RWPE2 (cell line): ENCODE measurements at regions not wholly inside any gene's neighbourhood (a gene's known extent, or its start where the extent isn't known, plus 50 kb on each side); places are given as distances from the start of the nearest gene placed in this dataset.

Source experiments
- ATAC-seq: fragments of 200-7000 bp; cut with Tn5 transposase; 3 replicates; pipeline ENCODE4 v1.9.1; 2021; ENCODE audit warnings: low read depth
- DNase-seq: peaks from one replicate; pipeline ENCODE4 v3.0.0-alpha.2; 2020; ENCODE audit warnings: low spot score
- H3K27ac ChIP-seq: fragments of 450-650 bp; 2 replicates; pipeline ENCODE4 v1.5.1; 2017; ENCODE audit warnings: mild to moderate bottlenecking; ENCODE audit not compliant: poor library complexity, severe bottlenecking
- H3K27me3 ChIP-seq: fragments of 250-450 bp; sonication (Bioruptor Pico); 2 replicates; pipeline ENCODE4 v1.5.1; 2021; ENCODE audit warnings: mild to moderate bottlenecking, moderate library complexity; ENCODE audit not compliant: insufficient read depth, poor library complexity, severe bottlenecking
- H3K36me3 ChIP-seq: fragments of 250-450 bp; sonication (Bioruptor Pico); 2 replicates; pipeline ENCODE4 v1.5.1; 2020; ENCODE audit warnings: low read depth, mild to moderate bottlenecking, moderate library complexity
- H3K4me1 ChIP-seq: fragments of 250-450 bp; sonication (Bioruptor Pico); 2 replicates; pipeline ENCODE4 v1.5.1; 2021; ENCODE audit warnings: mild to moderate bottlenecking, moderate library complexity; ENCODE audit not compliant: insufficient read depth, poor library complexity, severe bottlenecking
- H3K4me3 ChIP-seq: fragments of 250-450 bp; sonication (Bioruptor Pico); 2 replicates; pipeline ENCODE4 v1.5.1; 2021; ENCODE audit warnings: mild to moderate bottlenecking, moderate library complexity; ENCODE audit not compliant: severe bottlenecking
- H3K9me3 ChIP-seq: fragments of 250-450 bp; sonication (Bioruptor Pico); 2 replicates; pipeline ENCODE4 v1.5.1; 2021; ENCODE audit warnings: mild to moderate bottlenecking, moderate library complexity; ENCODE audit not compliant: severe bottlenecking
- CTCF ChIP-seq: fragments of 450-650 bp; IDR thresholded peaks from one replicate; pipeline ENCODE4 v1.5.1; 2017; ENCODE audit warnings: mild to moderate bottlenecking, moderate library complexity; ENCODE audit not compliant: poor library complexity, severe bottlenecking

- Histone ChIP-seq H3K27me3 (no peaks in the 10 kb centered on the region), H3K4me3 (no peak overlapping the region), H3K27ac (no peak overlapping the region), H3K9me3 (no peaks in the 10 kb centered on the region), H3K4me1 (peaks cover 13% of the 10 kb centered on the region), H3K36me3 (no peaks in the 10 kb centered on the region)
- DNase-seq = no peak
- no peak for TF ChIP-seq CTCF
- no peak for ATAC-seq
Observed at GRCh38 chr4:166311169-166311568, 438.1 kb downstream of the TLL1 start.

DNA sequence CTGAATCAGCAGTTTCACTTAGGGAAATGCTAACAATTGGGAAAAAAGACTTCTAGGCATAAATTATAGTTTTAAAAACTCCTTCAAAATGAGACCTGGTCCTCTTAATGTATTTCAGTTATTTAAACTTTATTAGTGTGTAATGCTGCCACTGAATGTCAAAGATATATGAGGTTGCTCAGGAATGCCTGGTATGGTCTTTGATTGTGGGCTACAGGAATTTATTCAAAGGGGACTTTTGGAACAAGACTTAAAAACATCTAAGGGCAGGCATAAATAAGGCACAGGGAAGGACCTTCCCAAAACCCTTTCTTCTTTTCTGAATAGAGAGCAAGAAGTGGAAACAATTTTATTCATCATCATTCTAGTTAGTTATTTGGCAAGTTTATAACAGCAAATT lies 439.1 kb downstream of the TLL1 start:
- H3K27ac ChIP-seq = no peak overlapping the region
- H3K4me1 ChIP-seq = peaks cover 13% of the 10 kb centered on the region
- H3K36me3 ChIP-seq = no peaks in the 10 kb centered on the region
- H3K9me3 ChIP-seq = no peaks in the 10 kb centered on the region
- ATAC-seq (no peak), DNase-seq (no peak)
- H3K27me3 ChIP-seq = no peaks in the 10 kb centered on the region
- TF ChIP-seq CTCF = no peak
- H3K4me3 ChIP-seq = no peak overlapping the region

DNA sequence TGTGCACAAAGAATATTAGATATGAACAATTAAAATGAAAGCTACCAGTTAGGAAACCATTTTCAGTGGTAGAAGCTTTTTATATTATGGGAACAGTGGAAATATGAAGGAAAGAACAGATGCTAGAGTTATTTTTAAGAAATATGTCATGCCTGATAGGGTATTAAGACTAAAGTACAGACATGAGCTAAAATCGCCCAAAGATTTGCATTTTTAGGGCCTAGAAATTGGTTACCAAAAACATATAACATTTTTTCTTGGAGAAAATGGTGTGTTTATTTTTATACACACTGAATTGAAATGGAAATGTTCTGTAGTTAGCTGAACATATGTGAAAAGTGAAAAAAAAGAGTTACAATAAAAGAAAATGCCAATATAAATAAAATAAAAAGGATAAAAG lies 441.9 kb downstream of the TLL1 start:
- H3K4me1 ChIP-seq = peaks cover 12% of the 10 kb centered on the region
- ATAC-seq = no peak

DNA sequence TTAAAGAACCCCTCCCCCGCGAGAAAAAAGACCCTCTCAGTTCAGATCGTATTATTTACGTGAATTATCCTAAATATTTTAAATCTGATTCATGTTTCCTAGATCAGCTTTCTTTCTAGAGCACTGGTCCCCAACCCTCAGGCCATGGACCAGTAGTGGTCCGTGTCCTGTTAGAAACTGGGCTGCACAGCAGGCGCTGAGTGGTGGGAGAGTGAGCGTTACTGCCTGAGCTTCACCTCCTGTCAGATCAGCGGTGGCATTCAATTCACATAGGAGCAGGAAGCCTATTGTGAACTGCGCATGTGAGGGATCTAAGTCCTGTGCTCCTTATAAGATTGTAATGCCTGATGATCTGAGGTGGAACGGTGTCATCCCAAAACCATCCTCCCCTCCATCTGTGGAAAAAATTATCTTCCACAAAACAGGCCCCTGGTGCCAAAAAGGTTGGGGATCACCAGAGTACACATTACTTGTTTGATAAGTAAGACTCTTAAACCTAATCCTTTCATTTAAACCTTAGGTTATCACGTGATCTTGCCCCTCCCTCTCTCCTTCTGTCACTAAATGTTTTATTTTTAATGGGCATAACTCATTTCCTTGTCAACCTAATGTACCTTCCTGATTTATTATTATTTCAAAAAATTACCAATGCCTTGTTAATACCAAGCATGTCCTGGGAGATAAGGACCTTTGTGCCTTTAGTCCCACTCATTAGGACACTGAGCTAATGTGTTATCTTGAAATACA lies 442.9 kb downstream of the TLL1 start:
- Histone ChIP-seq H3K36me3 (no peaks in the 10 kb centered on the region), H3K4me3 (no peak overlapping the region), H3K9me3 (no peaks in the 10 kb centered on the region), H3K27ac (no peak overlapping the region), H3K4me1 (peaks cover 12% of the 10 kb centered on the region), H3K27me3 (no peaks in the 10 kb centered on the region)
- DNase-seq (no peak), ATAC-seq (no peak)
- no peak for TF ChIP-seq CTCF

More for the DNA sequence above, 441.9 kb downstream of the TLL1 start:
- no peak for TF ChIP-seq CTCF
- no peak overlapping the region for H3K27ac ChIP-seq
- no peak for DNase-seq
- H3K9me3 ChIP-seq = no peaks in the 10 kb centered on the region
- H3K36me3 ChIP-seq = no peaks in the 10 kb centered on the region
- no peak overlapping the region for H3K4me3 ChIP-seq
- H3K27me3 ChIP-seq = no peaks in the 10 kb centered on the region

- peaks cover 12% of the 10 kb centered on the region for H3K4me1 ChIP-seq
- H3K9me3 ChIP-seq = no peaks in the 10 kb centered on the region
- H3K36me3 ChIP-seq = no peaks in the 10 kb centered on the region
- ATAC-seq (peak; percentile 92), DNase-seq (no peak)
- no peak for TF ChIP-seq CTCF
- H3K27ac ChIP-seq = peak overlapping the region; percentile 16
- no peak overlapping the region for H3K4me3 ChIP-seq
- no peaks in the 10 kb centered on the region for H3K27me3 ChIP-seq
Observed at GRCh38 chr4:166318810-166319525, 445.9 kb downstream of the TLL1 start.
